Uterus (tissue), 3 donors: ENCODE measurements at regions not wholly inside any gene's neighbourhood (a gene's known extent, or its start where the extent isn't known, plus 50 kb on each side); places are given as distances from the start of the nearest gene placed in this dataset.

ENCODE experiments used
- DNase-seq, 2 donors: peaks; one replicate each; pipeline ENCODE4 v3.0.0-alpha.2; 2019 to 2020
- H3K27ac ChIP-seq, 2 donors: fragments of 200-600 bp; sonication (generic); 1 replicate in 1 of 2; 2 replicates in 1 of 2; pipeline ENCODE4 v1.5.1; 2016 to 2018
- H3K27me3 ChIP-seq, 2 donors: fragments of 200-600 bp; sonication (generic); one replicate each; pipeline ENCODE4 v1.5.1; 2018 to 2019; ENCODE audit warnings: control low read depth in 1 of 2
- H3K36me3 ChIP-seq, 2 donors: fragments of 200-600 bp; sonication (generic); one replicate each; pipeline ENCODE4 v1.5.1; 2019; ENCODE audit warnings: control low read depth in 1 of 2
- H3K4me1 ChIP-seq, 2 donors: fragments of 200-600 bp; sonication (generic); one replicate each; pipeline ENCODE4 v1.5.1; 2018 to 2019; ENCODE audit warnings: control low read depth in 1 of 2
- H3K4me3 ChIP-seq, 2 donors: fragments of 200-600 bp; sonication (generic); 1 replicate in 1 of 2; 2 replicates in 1 of 2; pipeline ENCODE4 v1.5.1; 2018 to 2019; ENCODE audit warnings: mild to moderate bottlenecking in 1 of 2
- H3K9me3 ChIP-seq, 2 donors: fragments of 200-600 bp; sonication (generic); one replicate each; pipeline ENCODE4 v1.5.1; 2019; ENCODE audit warnings: control low read depth in 1 of 2
- POLR2A ChIP-seq, 2 donors: fragments of 450-650 bp; IDR thresholded peaks; one replicate each; pipeline ENCODE4 v1.6.1; 2016; ENCODE audit warnings: antibody characterized with exemption in 2 of 2, mild to moderate bottlenecking in 1 of 2, moderate library complexity in 1 of 2
- intact Hi-C: fragments of 100-400 bp; cut with DNase I; formaldehyde crosslinking; loops from one replicate; pipeline ENCODE4 v1.15.1; 2023; ENCODE audit warnings: low total_unique reads
- TF ChIP-seq, protein P1 (sequence below), 4 experiments: fragments of 200-600 bp in 2 of 4; fragments of 450-650 bp in 2 of 4; sonication (generic) in 2 of 4; IDR thresholded peaks; one replicate each; pipeline ENCODE4 v1.5.1; 2016 to 2019; ENCODE audit warnings: antibody characterized with exemption in 4 of 4, mild to moderate bottlenecking in 2 of 4, moderate library complexity in 1 of 4
- donor health status: DM: yes; HTN: yes; CAD: no.

DNA sequence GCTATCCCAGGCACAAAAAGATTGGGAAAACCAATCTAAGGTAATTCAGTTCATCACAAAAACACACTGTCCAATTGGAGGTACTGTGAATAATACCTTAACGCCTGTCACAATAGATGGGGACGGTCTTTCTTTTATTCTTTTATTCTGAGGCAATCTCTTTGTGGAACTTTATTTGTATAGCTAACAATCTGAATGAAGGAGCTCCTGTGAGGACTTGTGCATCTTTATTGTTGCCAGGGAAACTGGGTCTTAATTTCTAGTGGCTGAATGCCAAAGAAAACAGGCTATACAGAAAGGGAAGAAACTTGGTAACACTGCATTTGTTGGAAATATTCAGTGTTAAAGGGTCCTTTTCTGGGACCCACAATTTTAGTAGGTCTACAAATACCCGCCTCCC lies 546.9 kb upstream of the C9orf72 start:
- no peak for DNase-seq
- no peak overlapping the region for H3K4me3 ChIP-seq
- H3K27ac ChIP-seq = no peak overlapping the region
- no peaks in the 10 kb centered on the region for H3K27me3 ChIP-seq
- intact Hi-C loops = no loop called here
- no peaks in the 10 kb centered on the region for H3K4me1 ChIP-seq
- no peaks in the 10 kb centered on the region for H3K9me3 ChIP-seq
- H3K36me3 ChIP-seq = no peaks in the 10 kb centered on the region
- no peak for TF ChIP-seq POLR2A (IDR thresholded peaks at IDR 0.05)
- TF ChIP-seq, protein P1, sequence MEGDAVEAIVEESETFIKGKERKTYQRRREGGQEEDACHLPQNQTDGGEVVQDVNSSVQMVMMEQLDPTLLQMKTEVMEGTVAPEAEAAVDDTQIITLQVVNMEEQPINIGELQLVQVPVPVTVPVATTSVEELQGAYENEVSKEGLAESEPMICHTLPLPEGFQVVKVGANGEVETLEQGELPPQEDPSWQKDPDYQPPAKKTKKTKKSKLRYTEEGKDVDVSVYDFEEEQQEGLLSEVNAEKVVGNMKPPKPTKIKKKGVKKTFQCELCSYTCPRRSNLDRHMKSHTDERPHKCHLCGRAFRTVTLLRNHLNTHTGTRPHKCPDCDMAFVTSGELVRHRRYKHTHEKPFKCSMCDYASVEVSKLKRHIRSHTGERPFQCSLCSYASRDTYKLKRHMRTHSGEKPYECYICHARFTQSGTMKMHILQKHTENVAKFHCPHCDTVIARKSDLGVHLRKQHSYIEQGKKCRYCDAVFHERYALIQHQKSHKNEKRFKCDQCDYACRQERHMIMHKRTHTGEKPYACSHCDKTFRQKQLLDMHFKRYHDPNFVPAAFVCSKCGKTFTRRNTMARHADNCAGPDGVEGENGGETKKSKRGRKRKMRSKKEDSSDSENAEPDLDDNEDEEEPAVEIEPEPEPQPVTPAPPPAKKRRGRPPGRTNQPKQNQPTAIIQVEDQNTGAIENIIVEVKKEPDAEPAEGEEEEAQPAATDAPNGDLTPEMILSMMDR (IDR thresholded peaks at IDR 0.05) = no peak

DNA sequence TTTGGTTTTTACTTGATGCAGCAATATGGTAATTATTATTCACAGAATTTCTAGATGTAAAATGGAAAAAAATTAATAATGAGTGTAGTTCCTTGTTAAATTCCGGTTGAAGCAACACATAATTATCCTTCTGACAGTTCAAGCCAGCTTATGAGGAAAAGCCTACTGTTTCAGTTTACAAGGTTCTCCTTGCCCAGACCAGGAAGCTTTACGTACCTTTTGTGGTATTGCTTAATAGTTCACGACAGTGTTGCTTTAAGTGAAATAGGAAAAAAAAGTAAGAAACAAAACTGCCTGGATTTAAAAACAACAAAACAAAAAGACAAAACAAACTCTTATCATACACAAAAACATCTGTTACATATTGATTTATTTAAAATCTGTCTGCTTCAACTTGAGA lies 547.3 kb upstream of the C9orf72 start:
- DNase-seq = no peak
- TF ChIP-seq, protein P1 (IDR thresholded peaks at IDR 0.05) = no peak
- TF ChIP-seq POLR2A (IDR thresholded peaks at IDR 0.05) = no peak
- no peaks in the 10 kb centered on the region for H3K4me1 ChIP-seq
- no peaks in the 10 kb centered on the region for H3K36me3 ChIP-seq
- intact Hi-C loops = no loop called here
- no peak overlapping the region for H3K4me3 ChIP-seq
- H3K9me3 ChIP-seq = no peaks in the 10 kb centered on the region
- no peaks in the 10 kb centered on the region for H3K27me3 ChIP-seq
- H3K27ac ChIP-seq = no peak overlapping the region

DNA sequence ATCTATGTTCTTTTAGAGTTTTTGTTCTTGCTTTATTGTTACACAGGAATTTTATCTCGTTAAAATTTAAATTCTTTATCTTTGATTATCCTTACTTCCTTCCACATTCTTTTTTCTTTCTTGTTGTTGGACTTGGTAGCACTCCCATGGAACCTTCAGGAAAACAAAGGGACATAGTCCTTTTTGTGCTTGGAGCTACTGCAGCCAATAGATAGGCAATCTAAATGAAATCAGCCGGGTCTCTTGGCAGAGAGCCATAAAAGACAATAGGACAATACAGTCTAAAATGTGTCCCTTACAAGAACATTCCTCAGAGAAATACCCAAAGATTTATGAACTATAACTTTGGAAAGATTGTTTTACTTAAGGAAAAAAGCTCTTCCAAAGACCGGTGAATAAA lies 548.1 kb upstream of the C9orf72 start:
- Histone ChIP-seq H3K36me3 (no peaks in the 10 kb centered on the region), H3K27me3 (no peaks in the 10 kb centered on the region), H3K27ac (no peak overlapping the region), H3K9me3 (no peaks in the 10 kb centered on the region), H3K4me1 (no peaks in the 10 kb centered on the region), H3K4me3 (no peak overlapping the region)
- intact Hi-C loops = no loop called here
- DNase-seq = no peak
- TF ChIP-seq, protein P1 (IDR thresholded peaks at IDR 0.05) = no peak
- TF ChIP-seq POLR2A (IDR thresholded peaks at IDR 0.05) = no peak

DNA sequence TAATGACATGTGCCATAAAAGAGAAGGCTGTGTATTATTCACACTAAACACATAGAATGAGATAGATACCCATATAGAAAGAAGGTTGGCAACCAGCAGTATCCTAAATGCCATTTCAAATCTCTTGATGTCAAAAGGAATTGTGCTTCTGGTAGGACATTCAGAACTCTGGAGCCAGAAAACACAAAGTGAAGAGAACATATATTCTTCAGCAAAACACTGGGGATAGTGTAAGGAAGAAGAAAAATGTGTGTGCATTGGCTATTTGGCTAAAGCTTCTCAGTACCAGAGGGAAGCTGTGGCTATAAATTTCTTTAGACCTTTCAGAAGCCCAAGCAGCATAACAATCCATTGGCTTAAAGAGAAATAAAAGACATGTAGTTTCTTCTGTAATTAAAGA lies 551.6 kb upstream of the C9orf72 start:
- no peaks in the 10 kb centered on the region for H3K9me3 ChIP-seq
- intact Hi-C loops = no loop called here
- H3K27ac ChIP-seq = no peak overlapping the region
- no peak for DNase-seq
- no peaks in the 10 kb centered on the region for H3K27me3 ChIP-seq
- H3K36me3 ChIP-seq = no peaks in the 10 kb centered on the region
- H3K4me3 ChIP-seq = no peak overlapping the region
- H3K4me1 ChIP-seq = no peaks in the 10 kb centered on the region
- TF ChIP-seq POLR2A (IDR thresholded peaks at IDR 0.05) = no peak
- TF ChIP-seq, protein P1 (IDR thresholded peaks at IDR 0.05) = no peak

DNA sequence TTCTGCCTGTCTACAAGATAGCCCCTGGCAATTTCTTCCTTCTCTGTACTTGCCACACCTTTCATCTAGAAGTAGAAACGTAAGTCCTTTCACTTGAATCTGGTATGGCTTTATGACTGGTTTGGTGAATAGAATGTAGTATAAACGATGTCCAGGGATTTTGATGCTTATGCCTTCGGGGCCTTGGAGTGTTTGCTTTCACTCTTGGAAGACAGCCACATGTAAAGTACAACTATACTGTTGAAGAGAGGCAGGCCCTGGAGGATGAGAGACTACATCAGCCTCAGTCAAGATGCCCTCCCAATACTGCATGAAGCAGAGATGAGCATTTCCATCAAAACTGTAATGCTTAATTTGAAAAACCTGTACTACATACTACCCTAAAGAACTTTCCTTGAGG lies 553.8 kb upstream of the C9orf72 start:
- intact Hi-C loops = no loop called here
- no peaks in the 10 kb centered on the region for H3K4me1 ChIP-seq
- H3K9me3 ChIP-seq = no peaks in the 10 kb centered on the region
- DNase-seq = no peak
- TF ChIP-seq, protein P1 (IDR thresholded peaks at IDR 0.05) = no peak
- no peak for TF ChIP-seq POLR2A (IDR thresholded peaks at IDR 0.05)
- H3K27me3 ChIP-seq = no peaks in the 10 kb centered on the region
- H3K4me3 ChIP-seq = no peak overlapping the region
- H3K27ac ChIP-seq = no peak overlapping the region
- no peaks in the 10 kb centered on the region for H3K36me3 ChIP-seq
